Parathyroid adenoma (tissue), 2 donors: ENCODE measurements at regions not wholly inside any gene's neighbourhood (a gene's known extent, or its start where the extent isn't known, plus 50 kb on each side); places are given as distances from the start of the nearest gene placed in this dataset.

ENCODE experiments used
- H2AFZ ChIP-seq: fragments of 300-600 bp; sonication (generic); one replicate; pipeline ENCODE4 v1.7.0; 2017; ENCODE audit warnings: antibody characterized with exemption, mild to moderate bottlenecking
- H3K27ac ChIP-seq: fragments of 300-600 bp; sonication (generic); one replicate; pipeline ENCODE4 v1.7.0; 2017
- H3K27me3 ChIP-seq: fragments of 300-600 bp; sonication (generic); one replicate; pipeline ENCODE4 v1.7.0; 2017; ENCODE audit warnings: low read length; ENCODE audit not compliant: control insufficient read depth, insufficient read depth
- H3K36me3 ChIP-seq: fragments of 300-600 bp; sonication (generic); one replicate; pipeline ENCODE4 v1.7.0; 2017; ENCODE audit warnings: low read length; ENCODE audit not compliant: control insufficient read depth, insufficient read depth
- H3K4me1 ChIP-seq: fragments of 300-600 bp; sonication (generic); one replicate; pipeline ENCODE4 v1.7.0; 2017; ENCODE audit warnings: control low read depth
- H3K4me2 ChIP-seq: fragments of 300-600 bp; sonication (generic); one replicate; pipeline ENCODE4 v1.7.0; 2017; ENCODE audit warnings: low read length
- H3K4me3 ChIP-seq: fragments of 300-600 bp; sonication (generic); one replicate; pipeline ENCODE4 v1.7.0; 2017; ENCODE audit warnings: low read depth, low read length
- H3K79me2 ChIP-seq: fragments of 300-600 bp; sonication (generic); one replicate; pipeline ENCODE4 v1.7.0; 2017; ENCODE audit warnings: control low read depth
- H3K9ac ChIP-seq: fragments of 300-600 bp; sonication (generic); one replicate; pipeline ENCODE4 v1.7.0; 2017; ENCODE audit warnings: mild to moderate bottlenecking
- H3K9me3 ChIP-seq: fragments of 300-600 bp; sonication (generic); one replicate; pipeline ENCODE4 v1.7.0; 2017; ENCODE audit warnings: low read length; ENCODE audit not compliant: control insufficient read depth
- CTCF ChIP-seq: fragments of 300-600 bp; sonication (generic); IDR thresholded peaks from one replicate; pipeline ENCODE4 v1.7.0; 2017; ENCODE audit warnings: antibody characterized with exemption, mild to moderate bottlenecking
- donor health status: primary hyperparathyroidism.

GRCh38 chr5:174431504-174431903 is 292.9 kb upstream of the MSX2 start:
- Histone ChIP-seq H3K4me2 (no peak overlapping the region), H3K79me2 (no peaks in the 10 kb centered on the region), H3K36me3 (no peaks in the 10 kb centered on the region), H3K27me3 (no peaks in the 10 kb centered on the region), H3K9ac (no peak overlapping the region), H3K4me3 (no peak overlapping the region), H3K27ac (no peak overlapping the region), H3K9me3 (no peaks in the 10 kb centered on the region), H3K4me1 (peaks cover 23% of the 10 kb centered on the region), H2AFZ (peak overlapping the region; percentile 78)
- TF ChIP-seq CTCF = no peak

- no peak overlapping the region for H2AFZ ChIP-seq
- TF ChIP-seq CTCF = no peak
- H3K4me2 ChIP-seq = no peak overlapping the region
- no peaks in the 10 kb centered on the region for H3K9me3 ChIP-seq
- H3K79me2 ChIP-seq = no peaks in the 10 kb centered on the region
- peaks cover 22% of the 10 kb centered on the region for H3K4me1 ChIP-seq
- H3K27me3 ChIP-seq = no peaks in the 10 kb centered on the region
- H3K27ac ChIP-seq = no peak overlapping the region
- H3K36me3 ChIP-seq = no peaks in the 10 kb centered on the region
- no peak overlapping the region for H3K9ac ChIP-seq
- no peak overlapping the region for H3K4me3 ChIP-seq
Measured at GRCh38 chr5:174433098-174433497, 291.3 kb upstream of the MSX2 start.

GRCh38 chr5:174436750-174437149 is 287.6 kb upstream of the MSX2 start:
- H3K36me3 ChIP-seq = no peaks in the 10 kb centered on the region
- no peak overlapping the region for H3K4me2 ChIP-seq
- H3K9me3 ChIP-seq = no peaks in the 10 kb centered on the region
- no peak for TF ChIP-seq CTCF
- no peak overlapping the region for H3K4me3 ChIP-seq
- no peaks in the 10 kb centered on the region for H3K27me3 ChIP-seq
- no peak overlapping the region for H3K9ac ChIP-seq
- peaks cover 12% of the 10 kb centered on the region for H3K4me1 ChIP-seq
- H3K27ac ChIP-seq = no peak overlapping the region
- H2AFZ ChIP-seq = peak overlapping the region; percentile 68
- no peaks in the 10 kb centered on the region for H3K79me2 ChIP-seq

GRCh38 chr5:174444479-174445188 is 279.7 kb upstream of the MSX2 start:
- no peaks in the 10 kb centered on the region for H3K79me2 ChIP-seq
- no peaks in the 10 kb centered on the region for H3K36me3 ChIP-seq
- peak overlapping the region; percentile 74 for H2AFZ ChIP-seq
- no peaks in the 10 kb centered on the region for H3K27me3 ChIP-seq
- H3K9ac ChIP-seq = no peak overlapping the region
- peaks cover 23% of the 10 kb centered on the region for H3K4me1 ChIP-seq
- no peaks in the 10 kb centered on the region for H3K9me3 ChIP-seq
- TF ChIP-seq CTCF = no peak
- H3K4me3 ChIP-seq = no peak overlapping the region
- H3K27ac ChIP-seq = peak overlapping the region; percentile 74
- no peak overlapping the region for H3K4me2 ChIP-seq

GRCh38 chr5:174446446-174446845 is 277.9 kb upstream of the MSX2 start:
- peaks cover 30% of the 10 kb centered on the region for H3K4me1 ChIP-seq
- H3K9ac ChIP-seq = no peak overlapping the region
- H3K79me2 ChIP-seq = no peaks in the 10 kb centered on the region
- no peaks in the 10 kb centered on the region for H3K9me3 ChIP-seq
- no peak overlapping the region for H3K4me2 ChIP-seq
- no peak overlapping the region for H2AFZ ChIP-seq
- no peak overlapping the region for H3K4me3 ChIP-seq
- H3K27ac ChIP-seq = no peak overlapping the region
- TF ChIP-seq CTCF = no peak
- no peaks in the 10 kb centered on the region for H3K27me3 ChIP-seq
- H3K36me3 ChIP-seq = no peaks in the 10 kb centered on the region
